ENCODE measurements at regions not wholly inside any gene's neighbourhood (a gene's known extent, or its start where the extent isn't known, plus 50 kb on each side); places are given as distances from the start of the nearest gene placed in this dataset.

DNA sequence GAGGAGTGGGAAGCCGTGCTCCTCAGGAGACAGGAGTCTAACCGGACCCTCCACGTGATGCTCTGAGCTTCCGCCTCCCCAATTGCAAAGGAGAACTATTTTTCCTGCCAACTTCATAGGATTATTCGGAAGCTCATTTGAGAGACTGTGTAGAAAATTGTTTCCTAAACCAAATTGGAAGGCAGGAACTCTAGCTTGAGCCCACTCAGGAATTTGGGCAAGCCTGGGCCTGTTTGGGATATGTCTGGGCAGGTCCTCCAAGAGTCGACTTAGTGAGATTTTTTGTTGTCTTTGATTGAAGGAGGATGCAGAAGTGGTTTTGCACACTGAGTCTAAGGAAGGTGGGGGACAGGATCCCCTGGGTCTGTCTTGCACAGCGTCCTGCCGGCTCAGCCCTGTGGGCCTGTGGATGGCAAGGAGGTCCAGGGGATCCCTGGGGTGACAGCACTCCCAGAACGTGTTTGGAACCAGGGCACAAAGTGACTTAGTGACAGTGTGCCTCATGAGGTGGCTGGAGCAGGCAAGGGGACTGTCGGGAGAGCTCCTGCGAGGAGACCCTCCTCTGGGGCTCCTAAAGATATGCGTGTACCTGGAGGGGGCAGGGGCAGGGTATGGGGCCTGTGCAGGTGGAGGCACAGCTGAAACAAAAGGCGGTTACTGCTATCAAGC is 283.3 kb downstream of the NSG2 start:
- Mint-ChIP-seq H3K9me3 (no peaks in the 10 kb centered on the region), H3K4me3 (no peak overlapping the region), H3K27me3 (no peaks in the 10 kb centered on the region), H3K4me1 (no peaks in the 10 kb centered on the region), H3K27ac (no peak overlapping the region), H3K36me3 (no peaks in the 10 kb centered on the region)
- no peak for ATAC-seq

DNA sequence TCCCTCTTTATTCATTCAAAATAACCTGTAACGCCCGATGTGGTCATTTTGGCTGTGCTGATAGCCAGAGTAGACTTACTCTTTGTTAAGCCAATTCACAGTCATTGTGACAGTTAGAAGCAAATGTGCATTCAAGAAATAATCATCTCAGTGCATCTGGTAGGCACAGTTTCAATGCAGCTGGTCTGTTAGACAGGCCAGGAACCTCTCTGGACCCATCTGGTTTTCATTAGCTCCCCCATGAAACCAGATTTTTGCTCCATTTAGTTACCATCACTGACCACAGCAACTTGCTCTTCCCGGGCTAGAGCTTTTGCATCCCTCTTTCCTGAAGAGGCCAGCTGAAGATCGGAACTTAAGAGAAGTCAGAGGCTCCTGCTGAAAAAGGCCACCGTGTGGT is 284.2 kb downstream of the NSG2 start:
- no peaks in the 10 kb centered on the region for H3K36me3 Mint-ChIP-seq
- H3K4me1 Mint-ChIP-seq: no peaks in the 10 kb centered on the region
- no peak for ATAC-seq
- no peak overlapping the region for H3K4me3 Mint-ChIP-seq
- no peak overlapping the region for H3K27ac Mint-ChIP-seq
- H3K27me3 Mint-ChIP-seq: no peaks in the 10 kb centered on the region
- no peaks in the 10 kb centered on the region for H3K9me3 Mint-ChIP-seq

DNA sequence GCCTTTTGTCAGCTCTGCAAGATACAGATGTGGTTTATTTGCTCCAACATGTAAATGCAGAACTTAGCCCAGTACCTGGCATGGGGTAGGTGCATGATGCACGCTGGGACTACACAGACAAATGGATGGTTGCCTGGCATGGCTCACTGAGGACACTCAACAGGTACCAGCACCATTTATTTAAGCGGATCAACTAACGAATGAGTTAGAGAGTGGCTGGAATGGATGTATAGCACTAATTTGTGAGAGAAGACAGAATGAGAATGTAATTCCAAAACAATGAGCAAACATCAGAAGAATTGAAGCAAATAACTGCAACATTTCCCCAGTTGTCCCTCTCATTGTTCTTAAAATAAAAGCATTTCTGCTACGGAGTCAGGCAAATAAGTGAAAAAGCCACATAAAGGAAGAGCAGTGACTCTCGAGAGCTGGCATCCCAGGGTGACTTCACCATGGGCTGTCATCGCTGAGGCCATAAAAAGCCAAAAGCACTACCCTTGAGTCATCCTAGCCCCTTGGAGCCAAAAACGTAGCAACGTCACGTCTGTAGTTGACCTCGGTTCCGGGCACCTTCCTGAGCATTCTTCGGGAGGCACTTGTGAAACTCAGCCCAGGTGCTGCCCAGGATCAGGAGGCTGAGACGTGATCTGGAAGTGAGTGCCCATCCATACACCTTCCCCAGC is 290.3 kb downstream of the NSG2 start:
- Mint-ChIP-seq H3K4me3 (no peak overlapping the region), H3K9me3 (no peaks in the 10 kb centered on the region), H3K36me3 (no peaks in the 10 kb centered on the region), H3K27me3 (peaks cover 38% of the 10 kb centered on the region), H3K4me1 (no peaks in the 10 kb centered on the region), H3K27ac (no peak overlapping the region)
- ATAC-seq: no peak

DNA sequence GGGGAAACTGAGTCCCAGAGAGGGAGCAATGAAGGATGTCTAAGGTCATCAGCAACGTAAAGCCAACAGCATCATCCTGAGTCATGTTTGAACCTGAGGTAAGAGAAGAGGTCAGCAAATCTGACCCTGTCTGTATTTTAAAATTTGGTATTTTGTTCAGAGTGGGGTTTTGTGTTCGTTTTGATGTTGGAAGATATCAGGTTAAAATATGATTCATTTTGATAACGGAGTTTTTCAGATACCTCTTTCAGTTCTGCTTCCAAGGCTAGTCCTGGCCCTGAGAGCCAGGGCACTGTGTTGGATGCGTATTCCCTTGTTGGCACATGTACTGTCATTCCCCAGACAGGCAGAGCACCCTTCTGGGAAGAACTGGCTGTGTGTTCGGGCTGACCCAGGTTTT is 291.0 kb downstream of the NSG2 start:
- H3K27me3 Mint-ChIP-seq: peaks cover 38% of the 10 kb centered on the region
- H3K9me3 Mint-ChIP-seq: no peaks in the 10 kb centered on the region
- no peak overlapping the region for H3K27ac Mint-ChIP-seq
- ATAC-seq: no peak
- no peaks in the 10 kb centered on the region for H3K36me3 Mint-ChIP-seq
- H3K4me3 Mint-ChIP-seq: no peak overlapping the region
- no peaks in the 10 kb centered on the region for H3K4me1 Mint-ChIP-seq

DNA sequence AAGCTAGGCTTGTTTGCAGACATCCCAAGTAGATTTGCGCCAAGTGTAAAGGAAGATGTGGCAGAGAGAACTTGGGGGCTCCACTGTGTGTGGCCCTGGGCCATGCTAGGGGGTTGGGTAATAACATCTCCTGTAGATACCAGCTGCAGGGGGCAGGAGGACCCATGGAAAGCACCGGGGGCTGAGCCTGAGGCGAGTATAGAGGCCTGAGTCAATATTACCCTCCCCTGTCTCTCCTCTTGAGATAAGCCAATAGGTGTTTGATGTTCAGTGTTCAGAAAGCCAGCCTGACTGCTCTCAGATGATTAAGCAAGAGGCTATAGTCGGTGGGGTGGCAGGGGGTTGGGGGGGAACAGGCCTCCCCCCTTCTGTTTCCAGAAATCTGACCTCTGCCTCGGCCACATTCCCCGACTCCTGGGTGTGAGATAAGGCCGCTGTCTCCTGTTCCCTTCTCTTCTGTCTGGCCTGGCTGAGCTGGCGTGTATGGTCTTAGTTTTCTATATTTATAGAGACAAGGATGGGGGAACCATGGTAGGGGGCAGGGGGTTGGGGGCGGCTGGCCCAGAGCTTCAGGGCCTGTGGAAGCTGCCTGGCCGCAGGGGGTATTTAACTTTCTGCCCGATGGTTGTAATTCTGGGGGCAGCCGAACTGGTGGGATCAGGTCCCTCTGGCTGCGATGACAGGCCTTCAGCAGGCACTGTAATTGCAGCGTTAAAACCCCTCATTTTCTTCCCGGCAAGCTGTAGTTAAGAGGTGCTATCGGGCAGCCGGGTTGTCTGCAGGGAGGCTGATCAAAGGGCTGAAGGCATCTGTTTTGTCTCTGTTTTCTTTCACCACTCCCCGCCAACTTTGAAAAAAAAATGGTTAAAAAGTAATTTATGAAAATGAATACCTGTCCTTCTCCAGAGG is 292.0 kb downstream of the NSG2 start:
- no peak overlapping the region for H3K27ac Mint-ChIP-seq
- no peaks in the 10 kb centered on the region for H3K36me3 Mint-ChIP-seq
- H3K27me3 Mint-ChIP-seq: peaks cover 38% of the 10 kb centered on the region
- H3K4me1 Mint-ChIP-seq: no peaks in the 10 kb centered on the region
- no peak for ATAC-seq
- no peak overlapping the region for H3K4me3 Mint-ChIP-seq
- H3K9me3 Mint-ChIP-seq: no peaks in the 10 kb centered on the region

DNA sequence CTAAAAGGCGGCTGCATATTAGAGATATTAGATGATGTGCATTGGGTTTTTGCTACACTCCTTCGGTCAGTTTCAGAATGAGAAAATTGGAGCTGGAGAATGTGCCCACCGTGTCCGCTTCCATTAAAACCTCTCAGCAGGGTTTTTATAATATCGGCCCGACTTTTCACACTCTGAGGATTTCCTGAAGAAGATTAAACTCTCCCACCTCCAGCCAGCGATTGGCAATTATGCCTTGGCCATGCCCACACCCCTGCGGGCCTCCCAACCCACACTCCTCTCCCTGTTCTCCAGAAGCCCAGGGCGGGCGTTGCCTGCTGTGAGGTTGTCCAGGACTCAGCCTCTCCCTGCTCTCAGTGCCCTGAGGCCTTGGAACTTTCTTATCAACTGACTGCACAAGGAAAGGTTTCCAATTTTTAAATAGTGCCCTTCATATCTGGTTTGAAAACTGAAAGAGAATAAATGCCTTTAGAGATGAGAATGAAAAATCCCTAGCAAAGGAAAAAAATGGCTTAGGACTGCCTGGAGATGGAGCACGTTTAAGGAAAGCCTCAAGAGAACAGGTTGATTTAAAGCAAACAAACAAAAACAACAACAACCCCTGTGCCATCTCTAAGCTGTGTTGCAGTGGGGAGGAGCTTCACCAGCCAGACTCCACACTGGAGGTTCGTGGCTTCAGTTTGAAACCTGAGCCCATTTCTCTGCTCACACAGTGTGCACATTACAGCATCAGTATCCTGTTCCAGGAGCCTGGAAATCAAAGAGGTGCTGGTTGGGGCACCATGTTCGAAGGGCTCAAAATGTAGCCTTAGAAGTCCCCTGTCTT is 292.9 kb downstream of the NSG2 start:
- Mint-ChIP-seq H3K27me3 (peaks cover 38% of the 10 kb centered on the region), H3K9me3 (no peaks in the 10 kb centered on the region), H3K36me3 (no peaks in the 10 kb centered on the region), H3K4me3 (no peak overlapping the region), H3K27ac (no peak overlapping the region), H3K4me1 (no peaks in the 10 kb centered on the region)
- ATAC-seq: no peak

DNA sequence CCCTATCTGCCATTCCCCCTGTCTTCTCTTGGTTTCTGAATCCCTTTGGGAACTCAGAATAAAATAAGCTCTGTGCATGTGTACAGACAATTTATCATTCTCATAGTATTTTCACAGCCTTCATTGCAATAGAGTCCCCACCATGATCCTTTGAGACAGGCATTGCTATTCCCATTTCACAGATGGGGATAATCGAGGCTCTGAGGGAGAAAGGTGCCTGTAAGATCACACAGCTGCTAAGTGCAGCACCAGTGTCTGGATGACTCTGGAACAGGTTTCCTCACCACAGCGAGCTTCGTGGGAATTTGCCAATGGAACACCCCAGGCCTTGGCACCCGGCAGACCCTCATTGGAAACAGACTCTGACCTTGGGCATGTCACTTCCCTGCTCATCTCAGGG is 293.6 kb downstream of the NSG2 start:
- no peak overlapping the region for H3K4me3 Mint-ChIP-seq
- ATAC-seq: no peak
- H3K27ac Mint-ChIP-seq: no peak overlapping the region
- no peaks in the 10 kb centered on the region for H3K9me3 Mint-ChIP-seq
- H3K27me3 Mint-ChIP-seq: peaks cover 38% of the 10 kb centered on the region
- H3K4me1 Mint-ChIP-seq: no peaks in the 10 kb centered on the region
- H3K36me3 Mint-ChIP-seq: no peaks in the 10 kb centered on the region

DNA sequence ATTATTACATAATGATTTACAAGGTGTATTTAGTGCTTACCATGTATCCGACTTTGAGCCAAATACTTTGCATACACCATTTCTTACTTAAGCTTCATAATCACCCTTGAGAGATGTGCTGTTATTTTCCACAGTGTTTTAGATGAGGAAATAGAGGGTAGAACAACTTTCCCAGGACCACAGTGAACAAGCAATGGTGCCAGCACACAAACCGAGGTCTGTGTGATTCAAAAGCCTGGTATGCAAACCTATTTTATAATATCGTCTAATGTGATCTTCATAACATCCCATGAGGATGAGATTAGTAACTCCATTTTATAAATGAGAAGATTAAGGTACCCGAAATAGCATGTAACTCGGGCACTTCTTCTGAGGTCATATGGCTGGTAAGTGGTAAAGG is 294.7 kb downstream of the NSG2 start:
- ATAC-seq: no peak
- H3K36me3 Mint-ChIP-seq: no peaks in the 10 kb centered on the region
- H3K27me3 Mint-ChIP-seq: peaks cover 38% of the 10 kb centered on the region
- H3K27ac Mint-ChIP-seq: no peak overlapping the region
- no peak overlapping the region for H3K4me3 Mint-ChIP-seq
- H3K4me1 Mint-ChIP-seq: no peaks in the 10 kb centered on the region
- H3K9me3 Mint-ChIP-seq: no peaks in the 10 kb centered on the region

DNA sequence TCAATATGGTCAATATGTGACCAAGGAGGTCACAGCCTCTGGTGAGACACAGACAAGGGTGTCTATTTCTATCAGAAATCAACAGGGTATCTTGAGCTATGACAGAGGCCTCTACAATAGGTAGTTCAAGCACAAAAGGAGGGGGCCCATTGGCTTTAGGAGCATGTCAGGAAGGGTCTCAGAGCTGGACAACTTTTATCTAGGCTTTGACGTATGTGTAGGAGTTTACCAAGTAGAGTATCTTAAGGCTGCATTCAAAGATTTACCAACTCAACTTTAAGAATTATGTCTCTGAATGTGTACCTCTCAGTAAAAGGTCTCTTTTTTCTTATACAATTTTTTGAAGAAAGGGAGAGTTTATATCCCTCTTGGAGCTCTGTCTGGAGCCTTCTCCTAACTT is 297.2 kb downstream of the NSG2 start:
- Mint-ChIP-seq H3K27ac (no peak overlapping the region), H3K27me3 (peaks cover 17% of the 10 kb centered on the region), H3K9me3 (peaks cover 4% of the 10 kb centered on the region)

DNA sequence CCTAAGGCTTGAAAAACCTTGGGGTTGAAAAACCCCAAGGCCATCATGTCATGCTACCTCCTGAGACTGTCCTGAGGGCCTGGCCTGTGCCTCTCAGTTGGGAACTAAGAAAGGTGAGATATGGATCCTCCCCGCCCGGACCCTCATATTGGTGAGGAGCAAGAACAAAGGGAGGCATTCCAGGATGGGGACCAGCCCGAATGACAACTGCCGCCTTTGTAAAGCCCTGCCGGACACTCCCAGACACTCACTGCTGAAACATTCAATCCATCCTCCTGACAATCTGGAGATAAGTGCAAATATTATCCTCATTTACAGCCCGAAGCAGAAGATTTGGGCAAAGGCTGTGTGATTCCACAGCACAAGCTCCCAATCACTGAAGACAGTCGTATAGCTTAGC is 298.3 kb downstream of the NSG2 start:
- peaks cover 6% of the 10 kb centered on the region for H3K27me3 Mint-ChIP-seq
- no peak overlapping the region for H3K4me3 Mint-ChIP-seq
- peaks cover 4% of the 10 kb centered on the region for H3K9me3 Mint-ChIP-seq
- no peak for ATAC-seq
- no peak overlapping the region for H3K27ac Mint-ChIP-seq
- no peaks in the 10 kb centered on the region for H3K36me3 Mint-ChIP-seq
- H3K4me1 Mint-ChIP-seq: no peaks in the 10 kb centered on the region

More for the DNA sequence above, 297.2 kb downstream of the NSG2 start:
- Mint-ChIP-seq H3K36me3 (no peaks in the 10 kb centered on the region), H3K4me1 (no peaks in the 10 kb centered on the region), H3K4me3 (no peak overlapping the region)
- no peak for ATAC-seq

DNA sequence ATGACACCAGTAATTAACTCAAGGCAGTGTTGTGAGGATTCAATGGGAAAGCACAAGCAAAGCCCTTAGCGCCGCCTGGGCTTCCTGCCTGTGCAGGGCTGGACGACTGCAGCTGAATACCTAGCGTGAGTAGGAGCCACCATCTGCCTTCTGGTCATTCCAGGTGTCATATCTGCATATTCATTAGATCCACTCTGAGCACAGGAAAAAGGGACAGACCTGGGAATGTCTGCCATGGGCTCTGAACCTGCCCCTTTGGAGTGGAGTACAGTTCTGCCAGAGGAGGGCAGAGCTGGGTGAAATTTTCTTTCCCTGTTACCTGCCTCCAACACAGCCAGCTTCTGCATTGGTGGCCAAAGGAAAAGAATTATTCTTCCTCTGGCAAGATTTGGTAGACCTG is 298.8 kb downstream of the NSG2 start:
- no peak for ATAC-seq
- Mint-ChIP-seq H3K9me3 (peaks cover 4% of the 10 kb centered on the region), H3K36me3 (no peaks in the 10 kb centered on the region), H3K4me3 (no peak overlapping the region), H3K27me3 (peaks cover under 1% of the 10 kb centered on the region), H3K4me1 (no peaks in the 10 kb centered on the region), H3K27ac (no peak overlapping the region)

DNA sequence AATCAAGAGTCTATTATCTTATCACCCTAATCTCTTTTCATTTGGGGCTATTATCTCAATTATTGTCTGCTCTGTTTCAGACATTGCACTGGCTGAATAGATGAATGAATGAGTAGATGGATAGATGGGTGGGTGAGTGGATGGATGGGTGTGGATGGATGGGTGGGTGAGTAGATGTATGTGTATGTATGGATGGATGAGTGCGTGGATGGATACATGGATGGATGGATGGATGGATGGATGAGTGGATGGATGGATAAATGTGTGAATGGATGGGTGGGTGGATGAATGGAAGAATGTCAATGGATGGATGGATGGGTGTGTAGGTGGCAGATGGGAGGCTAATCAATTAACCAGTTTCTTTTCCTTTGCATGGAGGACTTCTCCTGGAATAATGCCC is 301.7 kb downstream of the NSG2 start:
- peaks cover 4% of the 10 kb centered on the region for H3K9me3 Mint-ChIP-seq
- no peaks in the 10 kb centered on the region for H3K36me3 Mint-ChIP-seq
- no peak overlapping the region for H3K4me3 Mint-ChIP-seq
- H3K27ac Mint-ChIP-seq: no peak overlapping the region
- no peaks in the 10 kb centered on the region for H3K27me3 Mint-ChIP-seq
- ATAC-seq: no peak
- no peaks in the 10 kb centered on the region for H3K4me1 Mint-ChIP-seq

DNA sequence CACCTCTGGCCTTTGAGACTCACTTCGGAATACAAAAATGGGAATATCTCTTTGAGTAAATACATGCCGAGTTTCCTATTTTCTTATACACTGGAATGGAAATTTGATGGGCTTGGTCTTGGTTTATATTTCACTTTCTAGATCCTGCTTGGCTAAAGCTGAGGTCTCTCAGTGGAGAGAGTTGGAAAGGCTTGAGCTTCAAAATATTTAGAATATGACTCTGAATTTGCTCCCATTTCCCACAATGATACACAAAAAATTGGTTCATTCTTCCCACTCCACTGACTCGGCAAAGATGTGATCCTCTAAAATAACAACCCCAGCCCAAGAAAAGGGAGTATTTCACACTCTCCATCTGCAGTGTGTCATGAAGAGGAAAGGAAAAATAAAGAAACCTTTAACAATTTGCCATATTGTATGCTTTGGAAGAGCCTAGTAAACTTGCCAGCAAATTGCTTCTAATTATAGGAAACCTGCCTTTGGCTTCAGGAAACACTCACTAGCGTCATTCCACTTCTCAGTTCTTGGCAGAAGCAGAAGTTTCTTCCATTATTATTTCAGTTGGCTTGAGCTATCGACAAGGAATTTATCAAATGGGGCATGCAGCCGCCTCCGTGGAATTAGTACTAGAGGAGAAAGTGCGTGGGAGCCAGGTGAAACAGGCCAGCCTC is 302.9 kb downstream of the NSG2 start:
- no peak overlapping the region for H3K27ac Mint-ChIP-seq

DNA sequence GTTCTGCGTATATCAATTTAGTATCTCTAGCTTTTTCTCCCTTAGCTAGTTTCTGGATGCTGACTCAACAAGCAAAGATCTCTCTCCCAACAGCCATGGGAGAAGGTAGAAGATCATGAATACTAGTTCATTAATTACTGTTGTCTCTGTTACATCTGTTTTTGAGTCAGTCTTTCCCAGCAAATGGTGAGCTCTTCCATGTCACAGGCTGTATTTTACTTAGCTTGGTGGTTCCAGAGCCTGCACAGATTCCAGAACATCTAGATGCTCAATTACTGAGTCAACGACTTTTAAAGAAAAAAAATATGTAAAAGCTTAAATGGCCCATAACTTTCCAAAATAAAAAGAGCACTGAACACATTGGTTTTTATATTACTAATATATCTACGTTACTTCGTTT is 307.2 kb downstream of the NSG2 start:
- Mint-ChIP-seq H3K36me3 (no peaks in the 10 kb centered on the region), H3K27ac (no peak overlapping the region), H3K9me3 (no peaks in the 10 kb centered on the region), H3K4me1 (no peaks in the 10 kb centered on the region), H3K27me3 (no peaks in the 10 kb centered on the region), H3K4me3 (no peak overlapping the region)
- ATAC-seq: no peak

More for the DNA sequence above, 302.9 kb downstream of the NSG2 start:
- no peaks in the 10 kb centered on the region for H3K27me3 Mint-ChIP-seq
- H3K4me1 Mint-ChIP-seq: no peaks in the 10 kb centered on the region
- H3K9me3 Mint-ChIP-seq: peaks cover 4% of the 10 kb centered on the region
- no peak for ATAC-seq
- no peaks in the 10 kb centered on the region for H3K36me3 Mint-ChIP-seq
- no peak overlapping the region for H3K4me3 Mint-ChIP-seq
